SK-N-SH (cell line): ENCODE measurements at regions not wholly inside any gene's neighbourhood (a gene's known extent, or its start where the extent isn't known, plus 50 kb on each side); places are given as distances from the start of the nearest gene placed in this dataset.

Experiments used
- CTCF ChIA-PET: fragments of 300-600, 350-600 bp; formaldehyde crosslinking; extraction: SDS; loops from one replicate; lab custom pipeline; 2021; lab: Yijun Ruan, JAX
- POLR2A ChIA-PET: fragments of 350-600 bp; sonication (Branson Sonifier 250); formaldehyde crosslinking; extraction: SDS; loops from one replicate; lab custom pipeline; 2020; ENCODE audit warnings: antibody characterized with exemption, inconsistent platforms; lab: Yijun Ruan, JAX
- DNase-seq: peaks from one replicate; pipeline ENCODE4 v3.0.0; 2012
- H2AFZ ChIP-seq: fragments of 200-600 bp; sonication (generic); 2 replicates; pipeline ENCODE4 v1.8.1; 2016; ENCODE audit warnings: antibody characterized with exemption, mild to moderate bottlenecking, low read depth
- H3F3A ChIP-seq: fragments of 200-600 bp; sonication (generic); replicated peaks from 2 replicates; pipeline ENCODE3; 2016; ENCODE audit warnings: antibody characterized with exemption, mild to moderate bottlenecking; ENCODE audit not compliant: insufficient read depth
- H3K27ac ChIP-seq, 2 experiments: fragments of 200-500 bp in 1 of 2; fragments of 200-600 bp in 1 of 2; sonication (Bioruptor generic) in 1 of 2; sonication (generic), shearing (Covaris generic) in 1 of 2; 2 replicates each; pipeline versions ENCODE4 v1.5.1 to v1.6.1; 2014 to 2016; ENCODE audit warnings: low read depth in 2 of 2, inconsistent platforms in 1 of 2, low read length in 1 of 2, mild to moderate bottlenecking in 1 of 2, mixed read lengths in 1 of 2
- H3K27me3 ChIP-seq: fragments of 200-600 bp; sonication (generic), shearing (Covaris generic); 2 replicates; pipeline ENCODE4 v1.6.1; 2016; ENCODE audit warnings: mixed run types; ENCODE audit not compliant: insufficient read depth
- H3K36me3 ChIP-seq, 2 experiments: fragments of 200-500 bp in 1 of 2; fragments of 200-600 bp in 1 of 2; sonication (Bioruptor generic) in 1 of 2; sonication (generic) in 1 of 2; replicated peaks in 1 of 2; 2 replicates each; pipeline versions ENCODE3 to v1.5.1; 2014 to 2016; ENCODE audit warnings: low read length in 1 of 2, mild to moderate bottlenecking in 1 of 2; ENCODE audit not compliant: insufficient read depth in 2 of 2, control insufficient read depth in 1 of 2
- H3K4me1 ChIP-seq, 2 experiments: fragments of 200-500 bp in 1 of 2; fragments of 200-600 bp in 1 of 2; sonication (Bioruptor generic) in 1 of 2; sonication (generic), shearing (Covaris generic) in 1 of 2; 2 replicates each; pipeline versions ENCODE4 v1.5.1 to v1.6.1; 2014 to 2016; ENCODE audit warnings: low read depth in 1 of 2, low read length in 1 of 2, mixed run types in 1 of 2; ENCODE audit not compliant: insufficient read depth in 2 of 2, control insufficient read depth in 1 of 2
- H3K4me2 ChIP-seq: fragments of 200-600 bp; sonication (generic), shearing (Covaris generic); 2 replicates; pipeline ENCODE4 v1.6.1; 2017; ENCODE audit warnings: mixed run types
- H3K4me3 ChIP-seq, 2 experiments: fragments of 200-500 bp in 1 of 2; fragments of 200-600 bp in 1 of 2; sonication (Bioruptor generic) in 1 of 2; sonication (generic), shearing (Covaris generic) in 1 of 2; 2 replicates each; pipeline versions ENCODE4 v1.5.1 to v1.8.1; 2014 to 2016; ENCODE audit warnings: low read depth in 2 of 2, inconsistent platforms in 1 of 2, low read length in 1 of 2, mild to moderate bottlenecking in 1 of 2, mixed read lengths in 1 of 2, moderate library complexity in 1 of 2
- H3K79me2 ChIP-seq: fragments of 200-600 bp; sonication (generic); 2 replicates; pipeline ENCODE4 v1.8.1; 2017; ENCODE audit warnings: mild to moderate bottlenecking; ENCODE audit not compliant: insufficient read depth
- H3K9ac ChIP-seq: fragments of 200-600 bp; sonication (generic); 2 replicates; pipeline ENCODE4 v1.6.1; 2017; ENCODE audit warnings: mixed run types
- H3K9me2 ChIP-seq: fragments of 200-600 bp; sonication (generic); 2 replicates; pipeline ENCODE4 v1.6.1; 2017; ENCODE audit warnings: mixed run types
- H3K9me3 ChIP-seq: fragments of 200-600 bp; sonication (generic); 2 replicates; pipeline ENCODE4 v1.6.1; 2017; ENCODE audit warnings: mixed run types, mild to moderate bottlenecking, moderate library complexity
- H4K20me1 ChIP-seq: fragments of 200-600 bp; sonication (generic); 2 replicates; pipeline ENCODE4 v1.6.1; 2017; ENCODE audit warnings: mild to moderate bottlenecking, mixed run types; ENCODE audit not compliant: insufficient read depth
- CHD2 ChIP-seq: fragments of 150-350 bp; IDR thresholded peaks from 2 replicates; pipeline ENCODE4 v1.6.1; 2018; ENCODE audit warnings: low read length; ENCODE audit not compliant: partially characterized antibody
- EP300 ChIP-seq, 2 experiments: IDR thresholded peaks; 2 replicates each; pipeline versions ENCODE4 v1.4.0 to v1.6.1; 2012; ENCODE audit warnings: borderline replicate concordance in 1 of 2, low read depth in 1 of 2, low read length in 1 of 2
- GABPA ChIP-seq: IDR thresholded peaks from 2 replicates; pipeline ENCODE4 v1.4.0; 2012; ENCODE audit warnings: low read depth, mild to moderate bottlenecking
- IRF3 ChIP-seq: fragments of 150-350 bp; IDR thresholded peaks from 2 replicates; pipeline ENCODE4 v1.6.1; 2016; ENCODE audit warnings: mild to moderate bottlenecking, low read depth, low read length
- MAX ChIP-seq: IDR thresholded peaks from 2 replicates; pipeline ENCODE4 v1.4.0; 2012; ENCODE audit warnings: low read depth
- MXI1 ChIP-seq: IDR thresholded peaks from 2 replicates; pipeline ENCODE4 v1.6.1; 2012; ENCODE audit warnings: mild to moderate bottlenecking, low read depth, low read length, improper control_type of control experiment
- NFIC ChIP-seq: IDR thresholded peaks from 2 replicates; pipeline ENCODE4 v1.4.0; 2012; ENCODE audit warnings: borderline replicate concordance
- NRF1 ChIP-seq: IDR thresholded peaks from 2 replicates; pipeline ENCODE4 v1.6.1; 2012; ENCODE audit warnings: low read depth, mild to moderate bottlenecking, low read length
- PBX3 ChIP-seq: IDR thresholded peaks from 2 replicates; pipeline ENCODE4; 2012
- POLR2AphosphoS5 ChIP-seq: IDR thresholded peaks from 2 replicates; pipeline ENCODE4 v1.6.1; 2012; ENCODE audit warnings: low read depth, low read length
- RAD21 ChIP-seq: IDR thresholded peaks from 2 replicates; pipeline ENCODE4 v1.6.1; 2012; ENCODE audit warnings: mild to moderate bottlenecking, low read length
- SMC3 ChIP-seq: IDR thresholded peaks from 2 replicates; pipeline ENCODE4 v1.6.1; 2012; ENCODE audit warnings: low read depth, low read length, improper control_type of control experiment
- TAF1 ChIP-seq: IDR thresholded peaks from 2 replicates; pipeline ENCODE4 v1.6.1; 2012; ENCODE audit warnings: low read depth, mild to moderate bottlenecking, low read length, moderate library complexity, borderline replicate concordance
- USF1 ChIP-seq: IDR thresholded peaks from 2 replicates; pipeline ENCODE4 v1.4.0; 2012; ENCODE audit warnings: low read depth, borderline replicate concordance
- USF2 ChIP-seq: fragments of 150-350 bp; IDR thresholded peaks from 2 replicates; pipeline ENCODE4 v1.6.1; 2017; ENCODE audit warnings: antibody characterized with exemption, low read length, low read depth, borderline replicate concordance

- TF ChIP-seq USF2, result no peak
- no peak for TF ChIP-seq USF1
- TF ChIP-seq POLR2AphosphoS5, result no peak
- no peak for TF ChIP-seq NFIC
- TF ChIP-seq MAX, result no peak
- TF ChIP-seq TAF1, result no peak
- TF ChIP-seq MXI1, result no peak
- TF ChIP-seq GABPA, result no peak
- TF ChIP-seq SMC3, result no peak
- TF ChIP-seq, all 33 proteins: peak for 0
- H2AFZ ChIP-seq, result no peak overlapping the region
- POLR2A ChIA-PET, result no interaction called here
Observed at GRCh38 chr5:111966290-111966689, 209.3 kb upstream of the NREP start.

GRCh38 chr5:111963555-111963954 lies 206.6 kb upstream of the NREP start:
- H3K9ac ChIP-seq, result no peak overlapping the region
- H3K27ac ChIP-seq, result no peak overlapping the region
- no peaks in the 10 kb centered on the region for H3K79me2 ChIP-seq
- H3K9me2 ChIP-seq, result no peaks in the 10 kb centered on the region
- no peaks in the 10 kb centered on the region for H3K27me3 ChIP-seq
- TF ChIP-seq TAF1 (no peak), CHD2 (no peak), RAD21 (no peak), PBX3 (no peak), USF2 (no peak), SMC3 (no peak), NRF1 (no peak), IRF3 (no peak), EP300 (IDR thresholded peaks at IDR 0.05; ENCODE audit: borderline replicate concordance in 1 of 2, low read depth in 1 of 2, low read length in 1 of 2) (no peak), MXI1 (no peak)
- POLR2A ChIA-PET, result no interaction called here
- no peak for DNase-seq
- no peaks in the 10 kb centered on the region; a peak in 1 of 4 replicates for H3K4me1 ChIP-seq
- H2AFZ ChIP-seq, result no peak overlapping the region
- H4K20me1 ChIP-seq, result no peaks in the 10 kb centered on the region
- no peaks in the 10 kb centered on the region for H3K9me3 ChIP-seq
- H3K4me3 ChIP-seq, result no peak overlapping the region
- no peaks in the 10 kb centered on the region for H3K36me3 ChIP-seq
- peaks cover 23% of the 10 kb centered on the region for H3F3A ChIP-seq
- CTCF ChIA-PET, result interaction anchor here (1.1 kb wide), 1 partner anchor 206 kb away, joined by 3 read pairs; no protein-coding TSS in a partner anchor
- H3K4me2 ChIP-seq, result no peak overlapping the region

More at GRCh38 chr5:111966290-111966689, 209.3 kb upstream of the NREP start:
- Histone ChIP-seq H3K9me3 (no peaks in the 10 kb centered on the region), H3K9ac (no peak overlapping the region), H3K4me3 (no peak overlapping the region), H3K27me3 (no peaks in the 10 kb centered on the region), H4K20me1 (no peaks in the 10 kb centered on the region), H3K27ac (no peak overlapping the region), H3K4me2 (no peak overlapping the region), H3K79me2 (no peaks in the 10 kb centered on the region), H3K36me3 (no peaks in the 10 kb centered on the region), H3K9me2 (no peaks in the 10 kb centered on the region), H3K4me1 (no peaks in the 10 kb centered on the region; a peak in 1 of 4 replicates), H3F3A (peaks cover 4% of the 10 kb centered on the region)
- CTCF ChIA-PET, result no interaction called here
- no peak for DNase-seq
